GM06990 (cell line): ENCODE measurements at regions not wholly inside any gene's neighbourhood (a gene's known extent, or its start where the extent isn't known, plus 50 kb on each side); places are given as distances from the start of the nearest gene placed in this dataset.

Source experiments
- DNase-seq: peaks from one replicate; pipeline ENCODE4 v3.0.0-alpha.2; 2011; ENCODE audit not compliant: insufficient read length; ENCODE audit errors: extremely low read depth
- H3K27me3 ChIP-seq: replicated peaks from 2 replicates; pipeline ENCODE4 v1.6.0; 2011; ENCODE audit warnings: low read length; ENCODE audit not compliant: control insufficient read depth, insufficient read depth
- H3K36me3 ChIP-seq: 2 replicates; pipeline ENCODE4 v1.5.1; 2011; ENCODE audit warnings: low read length; ENCODE audit not compliant: control insufficient read depth, insufficient read depth
- H3K4me3 ChIP-seq: replicated peaks from 2 replicates; pipeline ENCODE4 v1.5.1; 2011; ENCODE audit warnings: low read depth, mild to moderate bottlenecking, control low read depth, low read length
- TF ChIP-seq, protein P1 (sequence below): IDR thresholded peaks from 2 replicates; pipeline ENCODE4 v1.5.1; 2011; ENCODE audit warnings: low read length, control low read depth, mild to moderate bottlenecking, inconsistent platforms; ENCODE audit not compliant: insufficient read depth, poor library complexity, severe bottlenecking

GRCh38 chr7:155953781-155954549, 141.7 kb upstream of the SHH start:
- no peak for DNase-seq
- no peak overlapping the region for H3K4me3 ChIP-seq
- H3K36me3 ChIP-seq, result no peaks in the 10 kb centered on the region
- peaks cover 1% of the 10 kb centered on the region; the same call in 1 of the 2 replicates for H3K27me3 ChIP-seq
- TF ChIP-seq, protein P1, sequence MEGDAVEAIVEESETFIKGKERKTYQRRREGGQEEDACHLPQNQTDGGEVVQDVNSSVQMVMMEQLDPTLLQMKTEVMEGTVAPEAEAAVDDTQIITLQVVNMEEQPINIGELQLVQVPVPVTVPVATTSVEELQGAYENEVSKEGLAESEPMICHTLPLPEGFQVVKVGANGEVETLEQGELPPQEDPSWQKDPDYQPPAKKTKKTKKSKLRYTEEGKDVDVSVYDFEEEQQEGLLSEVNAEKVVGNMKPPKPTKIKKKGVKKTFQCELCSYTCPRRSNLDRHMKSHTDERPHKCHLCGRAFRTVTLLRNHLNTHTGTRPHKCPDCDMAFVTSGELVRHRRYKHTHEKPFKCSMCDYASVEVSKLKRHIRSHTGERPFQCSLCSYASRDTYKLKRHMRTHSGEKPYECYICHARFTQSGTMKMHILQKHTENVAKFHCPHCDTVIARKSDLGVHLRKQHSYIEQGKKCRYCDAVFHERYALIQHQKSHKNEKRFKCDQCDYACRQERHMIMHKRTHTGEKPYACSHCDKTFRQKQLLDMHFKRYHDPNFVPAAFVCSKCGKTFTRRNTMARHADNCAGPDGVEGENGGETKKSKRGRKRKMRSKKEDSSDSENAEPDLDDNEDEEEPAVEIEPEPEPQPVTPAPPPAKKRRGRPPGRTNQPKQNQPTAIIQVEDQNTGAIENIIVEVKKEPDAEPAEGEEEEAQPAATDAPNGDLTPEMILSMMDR, result no peak

DNA sequence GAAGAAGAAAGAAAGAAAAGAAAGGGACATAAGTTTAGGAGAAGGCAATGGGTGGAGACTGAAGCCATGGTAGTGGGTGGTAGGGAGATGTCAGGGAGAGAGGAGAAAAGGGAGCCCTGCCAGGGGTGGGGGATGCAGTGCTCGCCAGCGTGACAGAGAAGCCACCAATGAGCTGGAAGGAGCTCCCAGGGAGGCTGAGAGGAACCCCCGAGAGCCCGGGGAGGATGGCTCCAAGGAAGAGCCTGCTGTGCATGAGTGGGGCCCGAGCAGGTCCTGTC, 141.2 kb upstream of the SHH start:
- DNase-seq, result no peak
- Histone ChIP-seq H3K4me3 (no peak overlapping the region), H3K27me3 (peaks cover 1% of the 10 kb centered on the region), H3K36me3 (no peaks in the 10 kb centered on the region)
- TF ChIP-seq, protein P1, result no peak

DNA sequence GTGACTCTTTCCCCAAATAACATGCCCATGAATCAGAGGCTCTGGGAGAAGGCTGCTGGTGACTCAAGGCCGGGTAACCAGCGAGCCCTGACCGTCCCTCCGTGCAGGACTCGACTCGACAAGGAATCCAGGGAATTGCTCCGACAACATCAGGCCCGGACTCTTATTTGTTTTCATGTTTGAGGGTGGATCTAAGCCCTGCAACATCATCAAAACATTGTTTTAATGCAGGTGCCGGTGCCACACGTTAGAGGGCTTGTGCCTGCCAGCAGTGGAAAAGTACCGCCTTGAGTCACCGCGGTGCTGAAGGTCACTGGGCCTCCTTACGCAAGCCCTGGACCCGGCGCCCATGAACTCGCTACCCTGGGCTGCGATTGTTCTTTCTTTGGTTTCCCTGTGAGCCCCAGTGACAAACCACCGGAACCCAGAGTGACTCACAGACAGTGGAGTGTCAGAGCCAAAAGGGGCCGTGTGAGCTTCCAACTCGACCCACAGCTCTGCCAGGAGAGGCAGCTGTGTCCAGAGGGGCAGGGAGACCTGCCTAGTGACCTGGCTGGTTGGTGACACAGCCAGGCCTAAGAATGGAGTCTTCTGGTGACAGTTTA, 139.4 kb upstream of the SHH start:
- H3K27me3 ChIP-seq, result peaks cover 1% of the 10 kb centered on the region
- TF ChIP-seq, protein P1, result no peak
- H3K4me3 ChIP-seq, result no peak overlapping the region
- no peaks in the 10 kb centered on the region for H3K36me3 ChIP-seq
- no peak for DNase-seq

- H3K27me3 ChIP-seq, result peaks cover 1% of the 10 kb centered on the region
- no peak overlapping the region for H3K4me3 ChIP-seq
- no peak for DNase-seq
- H3K36me3 ChIP-seq, result no peaks in the 10 kb centered on the region
- TF ChIP-seq, protein P1, result no peak
Observed at GRCh38 chr7:155950898-155951553, 138.8 kb upstream of the SHH start.

- H3K4me3 ChIP-seq, result no peak overlapping the region
- no peaks in the 10 kb centered on the region; the same call in 1 of the 2 replicates for H3K27me3 ChIP-seq
Observed at GRCh38 chr7:155948845-155949244, 136.6 kb upstream of the SHH start.

More at GRCh38 chr7:155948845-155949244, 136.6 kb upstream of the SHH start:
- TF ChIP-seq, protein P1, result no peak
- no peak for DNase-seq
- H3K36me3 ChIP-seq, result no peaks in the 10 kb centered on the region
